HG02885 (cell line): ENCODE measurements at regions not wholly inside any gene's neighbourhood (a gene's known extent, or its start where the extent isn't known, plus 50 kb on each side); places are given as distances from the start of the nearest gene placed in this dataset.
A peak's percentile ranks its signal among the peaks of the same experiment; 100 is the strongest.

Experiments
- ATAC-seq: cut with Tn5 transposase; IDR thresholded peaks from one replicate; pipeline ENCODE4 v1.9.1; 2021; ENCODE audit warnings: mild to moderate bottlenecking; ENCODE audit not compliant: unreplicated experiment, poor library complexity

- ATAC-seq = no peak
Observed at GRCh38 chr3:161444694-161445077, 51.9 kb upstream of the OTOL1 start.

GRCh38 chr3:161443921-161444693 is 52.5 kb upstream of the OTOL1 start:
- ATAC-seq = no peak

DNA sequence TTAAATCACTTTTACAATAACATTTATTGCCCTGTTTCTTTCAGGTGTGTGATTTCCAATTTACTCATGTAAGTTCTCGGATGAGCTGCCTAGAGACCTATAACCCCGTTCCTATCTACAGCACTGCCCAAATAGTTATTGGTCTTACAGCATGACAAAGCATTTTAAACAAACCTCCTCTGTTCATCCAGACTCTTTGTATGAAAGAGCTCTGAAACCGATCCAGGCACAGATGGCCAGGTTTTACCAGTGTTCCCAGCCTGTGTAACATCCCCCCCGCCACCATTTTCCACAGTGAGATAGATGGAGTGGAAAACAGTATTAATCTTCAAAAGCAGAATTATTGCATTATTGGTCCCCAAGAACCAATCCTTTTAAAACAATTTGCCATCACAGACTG is 59.0 kb upstream of the SPTSSB start:
- no peak for ATAC-seq

GRCh38 chr3:161427347-161427746 is 56.0 kb upstream of the SPTSSB start:
- no peak for ATAC-seq

DNA sequence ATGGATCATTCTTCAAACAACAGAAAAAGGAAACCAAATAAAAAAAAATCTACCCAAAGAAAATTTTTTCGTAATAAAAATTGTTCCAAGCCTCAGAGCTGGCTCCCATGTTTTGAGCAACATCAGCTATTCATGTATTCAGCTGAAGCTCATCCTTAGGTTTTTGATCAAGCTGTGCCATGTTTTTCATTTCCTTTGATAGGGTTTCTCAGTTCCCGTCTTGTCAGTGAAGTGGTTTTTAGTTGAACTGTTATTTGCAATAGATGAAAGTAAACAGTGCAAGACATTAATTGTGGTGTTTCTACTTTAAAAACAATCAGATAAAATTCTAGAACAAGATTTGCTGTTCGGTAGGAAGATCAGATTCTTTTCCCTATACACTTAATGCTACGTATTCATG is 55.4 kb upstream of the SPTSSB start:
- ATAC-seq = no peak

DNA sequence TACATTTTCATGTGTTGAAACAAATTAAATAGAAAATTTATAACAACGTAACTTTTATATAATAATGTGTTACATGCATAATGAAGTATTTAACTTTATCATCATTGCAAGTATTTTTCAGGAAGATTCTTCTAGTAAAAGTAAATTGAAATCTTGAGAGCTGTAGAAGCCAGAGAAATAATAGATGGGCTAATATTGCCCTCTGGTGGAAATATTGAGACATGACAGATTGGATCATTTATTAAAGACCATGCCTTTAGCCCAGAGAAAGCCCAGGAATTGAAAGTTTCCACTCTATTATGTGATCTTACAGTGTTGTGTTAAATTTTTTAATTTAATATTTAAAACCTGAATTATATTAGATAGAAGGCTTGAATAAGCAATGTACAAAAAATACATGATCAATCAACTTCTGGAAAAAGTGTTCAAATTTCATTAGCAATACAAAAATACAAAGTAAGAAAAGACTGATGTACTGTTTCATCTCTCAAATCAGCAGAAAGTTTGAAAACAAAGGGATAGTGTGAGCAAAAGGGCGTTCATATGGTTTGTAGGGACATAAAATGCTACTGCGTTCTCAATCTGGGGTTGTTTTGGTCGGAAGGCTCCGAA is 52.7 kb upstream of the SPTSSB start:
- peak; percentile 63 for ATAC-seq

- ATAC-seq = no peak
Observed at GRCh38 chr3:161422171-161422700, 50.9 kb upstream of the SPTSSB start.
